GM19023 (cell line): ENCODE measurements at regions not wholly inside any gene's neighbourhood (a gene's known extent, or its start where the extent isn't known, plus 50 kb on each side); places are given as distances from the start of the nearest gene placed in this dataset.

ENCODE experiments used
- ATAC-seq: cut with Tn5 transposase; IDR thresholded peaks from one replicate; pipeline ENCODE4 v1.9.1; 2021; ENCODE audit warnings: mild to moderate bottlenecking, moderate library complexity; ENCODE audit not compliant: unreplicated experiment

- ATAC-seq, result no peak
These were observed 63.7 kb upstream of the SIMC1 start for GRCh38 chr5:176174345-176175025.

- ATAC-seq, result no peak
These were observed 62.9 kb upstream of the SIMC1 start for GRCh38 chr5:176175101-176175852.

GRCh38 chr5:176176231-176176630 lies 62.0 kb upstream of the SIMC1 start:
- no peak for ATAC-seq

GRCh38 chr5:176178789-176179188 lies 59.4 kb upstream of the SIMC1 start:
- no peak for ATAC-seq

- ATAC-seq, result no peak
These were observed 57.9 kb upstream of the SIMC1 start for GRCh38 chr5:176180339-176180738.

GRCh38 chr5:176180781-176181180 lies 57.4 kb upstream of the SIMC1 start:
- no peak for ATAC-seq

GRCh38 chr5:176181271-176181855 lies 56.9 kb upstream of the SIMC1 start:
- ATAC-seq, result no peak

GRCh38 chr5:176183321-176184074 lies 54.7 kb upstream of the SIMC1 start:
- ATAC-seq, result no peak

- no peak for ATAC-seq
These were observed 53.6 kb upstream of the SIMC1 start for GRCh38 chr5:176184608-176185132.

- ATAC-seq, result no peak
These were observed 53.0 kb upstream of the SIMC1 start for GRCh38 chr5:176185133-176185733.

GRCh38 chr5:176186107-176186506 lies 52.1 kb upstream of the SIMC1 start:
- no peak for ATAC-seq

GRCh38 chr5:176187276-176188062 lies 50.8 kb upstream of the SIMC1 start:
- no peak for ATAC-seq

- ATAC-seq, result no peak
These were observed 50.1 kb upstream of the SIMC1 start for GRCh38 chr5:176188085-176188484.
